A673 (cell line): ENCODE measurements at regions not wholly inside any gene's neighbourhood (a gene's known extent, or its start where the extent isn't known, plus 50 kb on each side); places are given as distances from the start of the nearest gene placed in this dataset.

Experiments used
- BruUV-seq: library from RNA; stranded (reverse); fragments of 400-500 nt; replicated peaks from 2 replicates; lab custom pipeline; 2021; lab: Mats Ljungman, UMichigan
- CTCF ChIA-PET: fragments of 300-600 bp; sonication (Branson Sonifier 250); formaldehyde crosslinking; loops from one replicate; lab custom pipeline; 2022; ENCODE audit warnings: antibody characterized with exemption; lab: Charles Lee
- POLR2A ChIA-PET: fragments of 300-600 bp; sonication (Branson Sonifier 250); formaldehyde crosslinking; loops from one replicate; lab custom pipeline; 2022; ENCODE audit warnings: antibody characterized with exemption; ENCODE audit not compliant: low non-redundant PET; lab: Charles Lee
- DNase-seq: peaks from one replicate; pipeline ENCODE4 v3.0.0-alpha.2; 2015; ENCODE audit warnings: low spot score
- H3K27ac ChIP-seq: fragments of 200-600 bp; sonication (generic); 2 replicates; pipeline ENCODE4 v1.5.1; 2016; ENCODE audit warnings: mixed run types, low read depth, mild to moderate bottlenecking, mixed read lengths, antibody characterized with exemption, low read length; ENCODE audit not compliant: poor library complexity, severe bottlenecking
- H3K27me3 ChIP-seq: fragments of 200-600 bp; sonication (generic); replicated peaks from 2 replicates; pipeline ENCODE4 v1.6.1; 2017; ENCODE audit warnings: mixed run types, low read depth, mild to moderate bottlenecking, mixed read lengths, antibody characterized with exemption, low read length; ENCODE audit not compliant: insufficient read depth, poor library complexity
- H3K36me3 ChIP-seq: fragments of 200-600 bp; sonication (generic); 2 replicates; pipeline ENCODE4 v1.6.1; 2016; ENCODE audit warnings: mixed run types, mild to moderate bottlenecking, mixed read lengths, antibody characterized with exemption, low read length; ENCODE audit not compliant: insufficient read depth, poor library complexity, severe bottlenecking
- H3K4me1 ChIP-seq: fragments of 200-600 bp; sonication (generic); 2 replicates; pipeline ENCODE4 v1.6.1; 2017; ENCODE audit warnings: mixed run types, mild to moderate bottlenecking, mixed read lengths, antibody characterized with exemption, low read length; ENCODE audit not compliant: insufficient read depth, poor library complexity, severe bottlenecking
- H3K4me3 ChIP-seq: fragments of 200-600 bp; sonication (generic); 2 replicates; pipeline ENCODE4 v1.5.1; 2016; ENCODE audit warnings: low read depth, mixed run types, mild to moderate bottlenecking, mixed read lengths, low read length; ENCODE audit not compliant: poor library complexity, severe bottlenecking
- H3K9me3 ChIP-seq: fragments of 200-600 bp; sonication (generic); 2 replicates; pipeline ENCODE4 v1.6.1; 2016; ENCODE audit warnings: mixed run types, low read depth, mild to moderate bottlenecking, mixed read lengths, antibody characterized with exemption, low read length; ENCODE audit not compliant: poor library complexity, severe bottlenecking
- CTCF ChIP-seq: fragments of 300-800, 200-600 bp; sonication (generic); conservative IDR thresholded peaks from 2 replicates; pipeline ENCODE4 v1.5.1; 2017; ENCODE audit warnings: low read depth, mild to moderate bottlenecking, antibody characterized with exemption, low read length, moderate library complexity, mixed read lengths
- EZH2 ChIP-seq: fragments of 200-600 bp; sonication (generic); IDR thresholded peaks from 2 replicates; pipeline ENCODE4 v1.6.1; 2017; ENCODE audit warnings: borderline replicate concordance, low read depth, mild to moderate bottlenecking, mixed read lengths, antibody characterized with exemption, low read length; ENCODE audit not compliant: poor library complexity, severe bottlenecking
- intact Hi-C: fragments of 100-400 bp; cut with micrococcal nuclease; formaldehyde crosslinking; loops from one replicate; pipeline ENCODE4 v1.10.0; 2022; ENCODE audit not compliant: unreplicated experiment

GRCh38 chr2:120898496-120898895 lies 162.8 kb downstream of the GLI2 start:
- Histone ChIP-seq H3K27me3 (no peaks in the 10 kb centered on the region), H3K4me1 (peaks cover 18% of the 10 kb centered on the region), H3K4me3 (no peak overlapping the region), H3K27ac (no peak overlapping the region), H3K9me3 (no peaks in the 10 kb centered on the region), H3K36me3 (no peaks in the 10 kb centered on the region)
- DNase-seq: no peak
- ChIA-PET CTCF (no interaction called here), POLR2A (no interaction called here)
- TF ChIP-seq CTCF (no peak), EZH2 (no peak)
- BruUV-seq: no TSS peak
- intact Hi-C loops: no loop called here

GRCh38 chr2:120898961-120899750 lies 163.5 kb downstream of the GLI2 start:
- ChIA-PET POLR2A (no interaction called here), CTCF (no interaction called here)
- intact Hi-C loops: no loop called here
- TF ChIP-seq CTCF (no peak), EZH2 (no peak)
- H3K4me1 ChIP-seq: peaks cover 18% of the 10 kb centered on the region
- no peaks in the 10 kb centered on the region for H3K36me3 ChIP-seq
- no peak for DNase-seq
- no peaks in the 10 kb centered on the region for H3K27me3 ChIP-seq
- no peak overlapping the region for H3K27ac ChIP-seq
- no peak overlapping the region for H3K4me3 ChIP-seq
- BruUV-seq: no TSS peak
- no peaks in the 10 kb centered on the region for H3K9me3 ChIP-seq

- ChIA-PET CTCF (no interaction called here), POLR2A (no interaction called here)
- DNase-seq: no peak
- no TSS peak for BruUV-seq
- no peak overlapping the region for H3K4me3 ChIP-seq
- peaks cover 21% of the 10 kb centered on the region for H3K4me1 ChIP-seq
- H3K27ac ChIP-seq: no peak overlapping the region
- H3K27me3 ChIP-seq: no peaks in the 10 kb centered on the region
- H3K36me3 ChIP-seq: no peaks in the 10 kb centered on the region
- intact Hi-C loops: no loop called here
- no peak for TF ChIP-seq CTCF
- no peak for TF ChIP-seq EZH2
- no peaks in the 10 kb centered on the region for H3K9me3 ChIP-seq
These were observed 164.1 kb downstream of the GLI2 start for GRCh38 chr2:120899771-120900170.
